ENCODE measurements at regions not wholly inside any gene's neighbourhood (a gene's known extent, or its start where the extent isn't known, plus 50 kb on each side); places are given as distances from the start of the nearest gene placed in this dataset.

DNA sequence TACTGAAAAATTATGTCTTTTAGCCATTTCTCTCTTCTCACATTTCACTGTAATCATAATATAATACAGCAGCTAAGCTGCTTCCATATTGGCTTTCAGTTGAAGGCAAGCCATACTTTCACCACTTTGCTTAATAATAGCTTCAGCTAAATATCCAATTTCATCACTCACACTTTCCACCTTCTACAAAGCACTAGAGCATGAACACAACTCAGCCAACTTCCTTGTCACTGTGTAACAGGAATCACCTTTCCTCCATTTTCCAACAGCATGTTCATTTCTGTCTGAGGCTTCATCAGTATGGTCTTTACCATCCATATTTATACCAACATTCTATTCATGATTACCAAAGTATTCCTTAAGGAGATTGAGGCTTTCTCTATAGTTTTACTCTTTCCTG lies 219.8 kb upstream of the CTSO start:
- in situ Hi-C loops (cut with MboI; ENCODE audit: low pct_unique_long_range_greater_than_20kb in 2 of 9, low sequenced_read_pairs in 9 of 9, unreplicated experiment in 9 of 9), result no loop called here

DNA sequence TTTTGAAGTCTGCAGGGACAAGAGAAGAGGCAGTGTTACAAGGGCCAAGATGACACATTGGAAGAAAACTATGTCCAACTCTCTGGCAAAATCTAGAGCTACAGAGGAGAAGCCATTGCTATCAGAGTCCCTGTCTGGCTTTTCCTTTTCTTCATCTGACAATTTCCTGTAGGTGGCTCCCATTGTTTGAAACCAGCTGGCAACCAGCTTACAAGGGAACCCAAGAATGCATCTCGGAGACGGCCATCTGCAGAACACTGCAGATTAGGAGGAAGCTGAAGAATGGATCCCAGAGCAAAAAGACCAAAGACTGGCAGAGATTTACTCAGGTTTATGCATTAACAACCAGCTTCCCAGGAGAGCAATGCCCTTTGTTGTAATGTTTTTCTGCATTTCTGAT lies 216.2 kb upstream of the CTSO start:
- no peak overlapping the region for H3K27ac ChIP-seq
- in situ Hi-C loops (cut with MboI; ENCODE audit: low pct_unique_long_range_greater_than_20kb in 2 of 9, low sequenced_read_pairs in 9 of 9, unreplicated experiment in 9 of 9), result no loop called here
- 17 to 85% (median 68%) methylated on average over 1 to 2 of the region's 2 CpGs; no CpG with 5 or more reads in 6 of the 10 experiments for WGBS, 10 experiments
- ATAC-seq (replicated peaks in 6 of 8), result peak in 1 of 8 experiments; percentile 41
- H3K4me1 ChIP-seq (replicated peaks in 1 of 2), result no peaks in the 10 kb centered on the region
- no peak overlapping the region for H3K4me3 ChIP-seq

More for the DNA sequence above, 219.8 kb upstream of the CTSO start:
- H3K4me3 ChIP-seq, result no peak overlapping the region
- no peak overlapping the region for H3K27ac ChIP-seq
- ATAC-seq (replicated peaks in 6 of 8), result no peak
- peaks cover 0 to 12% of the 10 kb centered on the region in 2 donors for H3K4me1 ChIP-seq (replicated peaks in 1 of 2)

DNA sequence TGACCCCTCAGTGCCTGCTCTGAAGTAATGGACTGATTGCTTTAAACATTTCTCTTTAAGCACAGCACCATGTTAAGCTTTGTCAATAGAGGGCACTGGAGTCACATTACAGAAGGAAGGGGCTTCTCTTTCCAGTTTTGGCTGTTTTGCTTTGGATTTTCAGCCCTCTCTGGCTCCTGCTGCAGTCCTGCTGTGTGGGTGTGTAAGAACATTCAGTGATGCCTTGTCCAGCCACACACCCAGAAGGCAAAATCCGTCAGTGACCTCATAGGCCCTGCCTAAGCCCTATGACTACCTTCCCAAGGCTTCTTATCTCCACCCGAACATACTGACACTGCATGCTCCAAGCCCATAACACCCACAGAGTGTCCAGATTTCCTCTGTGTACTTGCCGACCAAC lies 215.3 kb upstream of the CTSO start:
- H3K4me3 ChIP-seq, result no peak overlapping the region
- 3 to 80% (median 25%) methylated on average over 1 to 3 of the region's 3 CpGs; no CpG with 5 or more reads in 4 of the 10 experiments for whole genome bisulfite sequencing, 10 experiments
- peak; percentile 52 to 99 (median 88) for ATAC-seq (replicated peaks in 6 of 8)
- H3K4me1 ChIP-seq (replicated peaks in 1 of 2), result no peaks in the 10 kb centered on the region
- in situ Hi-C loops (cut with MboI; ENCODE audit: low pct_unique_long_range_greater_than_20kb in 2 of 9, low sequenced_read_pairs in 9 of 9, unreplicated experiment in 9 of 9), result no loop called here
- no peak overlapping the region for H3K27ac ChIP-seq

DNA sequence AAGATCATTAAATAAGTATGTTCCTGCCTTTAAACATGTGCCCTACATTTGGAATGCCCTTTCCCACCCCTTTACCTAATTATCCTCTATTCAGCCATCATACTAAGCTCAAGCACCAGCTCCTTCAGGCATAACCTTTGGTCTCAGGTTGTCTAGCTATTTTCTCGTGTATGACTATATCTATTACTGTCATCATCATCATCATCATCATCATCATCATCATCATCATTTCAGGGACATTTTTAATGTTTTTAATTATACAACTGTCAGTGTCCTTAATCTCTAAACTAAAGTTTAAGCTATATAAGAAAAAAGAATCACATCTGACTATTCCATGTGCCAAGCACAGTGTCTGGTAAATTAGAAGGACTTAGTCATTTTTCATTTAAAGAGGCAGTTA lies 214.6 kb upstream of the CTSO start:
- in situ Hi-C loops (cut with MboI; ENCODE audit: low pct_unique_long_range_greater_than_20kb in 2 of 9, low sequenced_read_pairs in 9 of 9, unreplicated experiment in 9 of 9), result no loop called here
- Histone ChIP-seq H3K4me1 (replicated peaks in 1 of 2) (no peaks in the 10 kb centered on the region), H3K4me3 (no peak overlapping the region), H3K27ac (no peak overlapping the region)
- WGBS, 10 experiments, result 0 to 67% (median 17%) methylated on average over 1 of the region's 1 CpG; no CpG with 5 or more reads in 3 of the 10 experiments
- no peak for ATAC-seq (replicated peaks in 6 of 8)

DNA sequence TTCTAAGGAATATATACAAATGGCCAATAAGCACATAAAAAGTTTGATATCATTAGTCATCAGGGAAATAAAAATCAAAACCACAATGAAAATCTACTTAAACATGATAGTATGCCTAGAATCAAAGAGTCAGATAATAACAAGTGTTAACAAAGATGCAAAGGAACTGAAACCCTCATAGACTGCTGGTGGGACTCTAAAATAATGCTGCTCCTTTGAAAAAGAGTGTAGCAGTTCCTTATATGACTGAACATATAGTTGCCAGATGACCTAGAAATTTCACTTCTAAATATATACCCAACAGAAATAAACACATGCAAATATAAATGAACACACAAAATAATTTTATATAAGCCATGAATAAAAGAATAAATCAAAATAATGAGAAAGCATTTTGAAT lies 205.1 kb upstream of the CTSO start:
- H3K27ac ChIP-seq, result no peak overlapping the region
- H3K4me3 ChIP-seq, result no peak overlapping the region
- H3K4me1 ChIP-seq (replicated peaks in 1 of 2), result no peaks in the 10 kb centered on the region
- no peak for ATAC-seq (replicated peaks in 6 of 8)
- in situ Hi-C loops (cut with MboI; ENCODE audit: low pct_unique_long_range_greater_than_20kb in 2 of 9, low sequenced_read_pairs in 9 of 9, unreplicated experiment in 9 of 9), result no loop called here

DNA sequence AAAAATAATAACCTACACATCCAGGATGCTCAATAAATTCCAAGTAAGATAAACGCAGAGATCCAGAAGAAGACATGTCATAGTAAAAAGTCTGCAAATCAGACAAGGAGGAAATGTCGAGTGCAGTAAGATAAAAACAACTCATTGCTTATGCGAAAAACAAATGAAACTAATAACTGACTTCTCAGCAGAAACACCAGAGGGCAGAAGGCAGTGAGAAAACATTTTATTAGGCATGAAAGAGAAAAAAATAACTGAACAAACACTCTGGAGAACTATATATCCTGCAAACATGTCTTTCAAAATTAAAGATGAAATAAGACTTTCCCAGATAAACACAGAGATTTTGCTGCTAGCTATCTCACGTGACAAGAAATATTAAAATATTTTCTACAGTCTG lies 201.3 kb upstream of the CTSO start:
- H3K27ac ChIP-seq, result no peak overlapping the region
- in situ Hi-C loops (cut with MboI; ENCODE audit: low pct_unique_long_range_greater_than_20kb in 2 of 9, low sequenced_read_pairs in 9 of 9, unreplicated experiment in 9 of 9), result no loop called here
- no peak for ATAC-seq (replicated peaks in 6 of 8)
- no peaks in the 10 kb centered on the region for H3K4me1 ChIP-seq (replicated peaks in 1 of 2)
- no peak overlapping the region for H3K4me3 ChIP-seq
- WGBS, 10 experiments, result 57 to 94% (median 79%) methylated on average over 2 to 4 of the region's 4 CpGs

DNA sequence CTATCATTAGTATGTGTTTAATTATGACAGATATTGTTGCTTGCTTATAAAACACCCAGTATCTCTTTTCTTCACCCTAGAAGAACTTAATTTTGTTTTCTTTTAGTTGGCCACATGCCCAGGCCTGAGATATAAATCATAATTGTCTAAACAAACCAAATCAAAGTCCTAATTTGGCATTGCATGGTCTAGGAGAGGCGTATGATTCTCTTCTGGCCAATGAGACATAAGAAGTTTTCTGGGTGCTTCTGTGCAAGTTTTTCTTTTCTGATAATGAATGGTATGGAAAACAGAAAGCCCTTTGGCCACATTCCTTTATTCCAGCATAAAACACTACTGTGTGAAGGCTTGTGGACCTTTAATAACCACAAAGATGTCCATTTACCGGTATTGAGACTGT lies 192.9 kb upstream of the CTSO start:
- 84 to 100% (median 97%) methylated on average over 1 to 2 of the region's 2 CpGs; no CpG with 5 or more reads in 4 of the 10 experiments for WGBS, 10 experiments
- no peak overlapping the region for H3K27ac ChIP-seq
- ATAC-seq (replicated peaks in 6 of 8), result no peak
- in situ Hi-C loops (cut with MboI; ENCODE audit: low pct_unique_long_range_greater_than_20kb in 2 of 9, low sequenced_read_pairs in 9 of 9, unreplicated experiment in 9 of 9), result no loop called here
- no peaks in the 10 kb centered on the region for H3K4me1 ChIP-seq (replicated peaks in 1 of 2)
- H3K4me3 ChIP-seq, result no peak overlapping the region

DNA sequence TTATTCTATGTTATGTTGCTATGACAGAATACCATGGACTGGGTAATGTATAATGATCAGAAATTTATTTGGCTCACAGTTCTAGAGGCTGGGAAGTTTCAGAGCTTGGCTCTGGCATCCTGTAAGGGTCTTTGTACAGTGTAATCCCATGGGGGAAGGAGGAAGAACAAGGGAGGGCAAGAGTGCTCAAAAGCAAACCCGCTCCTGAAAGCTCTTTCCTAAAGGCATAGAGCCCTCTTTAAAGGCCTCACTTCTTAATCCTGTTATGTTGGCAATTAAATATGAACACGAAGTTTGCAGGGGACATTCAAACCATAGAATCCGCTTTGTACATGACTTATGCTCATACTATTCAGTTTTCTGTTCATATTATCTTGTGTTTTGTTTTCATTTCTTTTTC lies 191.3 kb upstream of the CTSO start:
- WGBS, 10 experiments, result 42 to 93% (median 73%) methylated on average over 1 to 3 of the region's 3 CpGs
- Histone ChIP-seq H3K27ac (no peak overlapping the region), H3K4me1 (replicated peaks in 1 of 2) (no peaks in the 10 kb centered on the region), H3K4me3 (no peak overlapping the region)
- ATAC-seq (replicated peaks in 6 of 8), result no peak
- in situ Hi-C loops (cut with MboI; ENCODE audit: low pct_unique_long_range_greater_than_20kb in 2 of 9, low sequenced_read_pairs in 9 of 9, unreplicated experiment in 9 of 9), result no loop called here

DNA sequence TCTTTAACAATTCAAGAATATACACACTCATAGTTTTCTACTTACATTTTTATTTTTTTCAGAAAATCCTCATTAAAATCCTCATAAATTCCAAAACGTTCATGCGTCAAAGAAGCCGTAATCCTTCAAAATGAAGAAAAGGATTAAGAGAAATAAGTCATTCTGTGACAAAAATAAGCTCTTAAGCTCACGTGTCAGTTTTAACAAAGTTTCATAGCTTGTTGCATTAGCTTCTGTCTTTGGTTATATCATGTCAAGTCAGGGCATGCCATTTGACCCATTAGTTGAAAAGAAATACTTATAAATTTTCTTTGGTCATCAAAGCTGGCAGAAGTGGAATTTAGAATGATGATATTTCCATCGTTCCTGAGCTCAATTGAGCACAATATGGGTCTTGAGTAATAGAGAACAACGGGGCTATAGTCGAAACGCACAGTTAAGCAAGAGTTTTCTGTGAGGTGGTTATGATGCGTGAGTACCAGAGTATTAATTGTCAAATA lies 185.2 kb upstream of the CTSO start:
- peaks cover 3 to 13% of the 10 kb centered on the region in 2 donors for H3K4me1 ChIP-seq (replicated peaks in 1 of 2)
- H3K27ac ChIP-seq, result no peak overlapping the region
- in situ Hi-C loops (cut with MboI; ENCODE audit: low pct_unique_long_range_greater_than_20kb in 2 of 9, low sequenced_read_pairs in 9 of 9, unreplicated experiment in 9 of 9), result no loop called here
- ATAC-seq (replicated peaks in 6 of 8), result no peak
- no peak overlapping the region for H3K4me3 ChIP-seq
- WGBS, 10 experiments, result 17 to 98% (median 83%) methylated on average over 4 to 9 of the region's 9 CpGs

DNA sequence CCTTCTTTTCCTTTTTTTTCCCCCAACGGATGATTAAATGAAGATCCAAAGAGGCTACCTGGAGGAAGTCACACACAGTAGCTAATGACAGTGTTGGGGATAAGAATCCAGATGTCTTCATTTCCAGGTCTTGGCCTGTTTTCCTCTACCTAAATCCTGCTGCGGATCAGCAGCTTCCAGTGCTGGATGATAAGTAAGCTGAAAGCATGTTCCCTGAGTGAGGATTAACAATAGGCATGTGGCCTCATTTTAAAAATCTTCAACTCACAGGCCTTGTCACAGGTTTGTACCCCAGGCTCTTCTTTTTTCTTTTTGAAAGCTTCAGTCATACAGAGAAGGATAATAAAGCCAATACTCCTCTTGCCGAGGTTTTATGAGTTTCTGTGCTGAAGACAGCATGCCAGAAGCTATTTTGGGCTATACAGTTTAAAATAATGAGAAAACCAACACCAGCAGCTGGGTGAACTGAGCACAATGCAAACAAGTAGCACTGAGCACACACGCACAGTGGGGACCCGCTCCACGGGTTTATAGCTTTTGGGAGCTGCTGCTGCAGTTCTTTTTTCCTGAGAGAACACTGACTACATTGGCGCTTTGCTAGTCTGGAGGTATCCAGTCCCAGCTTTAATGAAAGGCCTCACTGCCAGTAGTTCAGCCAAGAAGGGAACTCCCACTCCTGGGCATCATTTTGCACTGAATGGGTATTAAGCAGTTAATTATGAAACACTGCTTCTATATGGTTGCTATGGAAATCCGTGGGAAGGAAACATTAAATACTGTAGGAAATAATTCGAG lies 184.2 kb upstream of the CTSO start:
- in situ Hi-C loops (cut with MboI; ENCODE audit: low pct_unique_long_range_greater_than_20kb in 2 of 9, low sequenced_read_pairs in 9 of 9, unreplicated experiment in 9 of 9), result no loop called here
- no peak overlapping the region for H3K4me3 ChIP-seq
- WGBS, 10 experiments, result 28 to 65% (median 41%) methylated on average over 6 to 9 of the region's 9 CpGs; no CpG with 5 or more reads in 1 of the 10 experiments
- peak in 5 of 8 experiments; percentile 77 to 86 (median 80) for ATAC-seq (replicated peaks in 6 of 8)
- H3K27ac ChIP-seq, result no peak overlapping the region
- H3K4me1 ChIP-seq (replicated peaks in 1 of 2), result peaks cover 3 to 13% of the 10 kb centered on the region in 2 donors

DNA sequence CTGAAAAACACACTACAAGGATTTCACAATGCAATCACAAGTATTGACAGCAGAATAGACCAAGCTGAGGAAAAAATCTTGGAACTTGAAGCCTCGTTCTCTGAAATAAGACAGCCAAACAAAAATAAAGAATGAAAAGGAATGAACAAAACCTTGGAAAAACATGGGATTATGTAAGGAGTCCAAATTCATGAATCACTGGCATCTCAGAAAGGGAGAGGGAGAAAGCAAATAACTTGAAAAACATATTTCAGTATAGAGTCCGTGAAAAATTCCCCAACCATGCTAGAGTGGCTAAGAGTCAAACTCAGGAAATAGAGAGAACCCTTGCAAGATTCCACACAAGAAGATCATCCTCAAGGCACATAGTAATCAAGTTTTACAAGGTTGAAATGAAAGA lies 178.5 kb upstream of the CTSO start:
- ATAC-seq (replicated peaks in 6 of 8), result no peak
- 0 to 100% (median 83%) methylated on average over 1 to 2 of the region's 2 CpGs for WGBS, 10 experiments

DNA sequence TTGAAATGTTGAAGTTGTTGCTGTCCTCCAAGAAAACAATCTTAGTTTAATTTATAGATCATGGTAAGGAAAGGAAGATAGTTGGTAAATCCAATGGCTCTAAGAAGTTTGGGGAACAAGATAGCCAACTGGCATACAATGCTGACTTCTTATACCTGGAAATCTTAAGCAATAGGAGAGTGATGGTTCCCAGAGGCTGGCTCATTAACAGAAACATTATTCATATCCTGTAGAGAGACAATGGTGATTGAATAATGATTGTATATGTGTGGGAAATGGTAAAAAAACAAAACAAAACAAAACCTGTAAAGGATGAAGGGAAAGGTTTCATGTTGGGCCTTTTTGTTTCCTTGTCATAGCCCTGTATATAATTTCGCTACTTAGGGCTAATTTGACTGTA lies 174.9 kb upstream of the CTSO start:
- WGBS, 10 experiments, result 17 to 88% (median 40%) methylated on average over 1 of the region's 1 CpG; no CpG with 5 or more reads in 2 of the 10 experiments

More for the DNA sequence above, 178.5 kb upstream of the CTSO start:
- no peak overlapping the region for H3K4me3 ChIP-seq
- H3K4me1 ChIP-seq (replicated peaks in 1 of 2), result no peaks in the 10 kb centered on the region
- in situ Hi-C loops (cut with MboI; ENCODE audit: low pct_unique_long_range_greater_than_20kb in 2 of 9, low sequenced_read_pairs in 9 of 9, unreplicated experiment in 9 of 9), result no loop called here
- no peak overlapping the region for H3K27ac ChIP-seq

DNA sequence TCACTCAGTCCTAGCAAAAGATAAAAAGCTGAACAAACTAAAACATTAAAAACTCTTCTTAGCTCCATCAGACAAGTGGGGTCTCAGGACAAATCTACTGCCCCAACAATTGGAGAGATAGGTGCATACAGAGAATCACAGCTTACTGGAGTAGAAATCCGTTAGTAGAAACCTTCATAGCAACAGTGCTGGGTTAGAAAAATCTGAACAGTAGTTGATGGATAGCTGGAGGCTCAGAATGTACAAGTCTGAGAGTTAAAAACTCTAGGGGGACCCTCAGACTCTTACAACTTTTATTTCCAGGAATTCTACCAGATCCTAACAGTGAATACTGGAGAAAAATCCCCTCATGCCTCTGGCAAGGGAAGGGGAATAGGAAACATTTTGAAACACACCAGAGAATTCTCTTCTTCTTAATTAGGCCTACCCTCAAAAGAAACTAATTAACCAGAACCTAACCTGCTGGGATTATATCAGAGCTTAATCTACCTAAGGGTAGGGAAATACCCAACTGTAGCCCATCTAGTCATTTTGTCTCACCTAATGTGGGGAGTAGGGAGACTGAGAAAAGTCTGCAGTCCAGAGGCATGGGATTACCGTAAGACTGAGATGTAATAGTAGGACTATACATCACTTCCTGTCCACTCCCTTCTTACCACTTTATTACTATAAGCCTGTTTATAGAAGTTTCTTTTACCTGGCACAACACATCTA lies 165.0 kb upstream of the CTSO start:
- Histone ChIP-seq H3K4me1 (replicated peaks in 1 of 2) (no peaks in the 10 kb centered on the region), H3K27ac (no peak overlapping the region), H3K4me3 (no peak overlapping the region)
- ATAC-seq (replicated peaks in 6 of 8), result peak in 1 of 8 experiments; percentile 55
- in situ Hi-C loops (cut with MboI; ENCODE audit: low pct_unique_long_range_greater_than_20kb in 2 of 9, low sequenced_read_pairs in 9 of 9, unreplicated experiment in 9 of 9), result no loop called here
- WGBS, 10 experiments, result 29 to 87% (median 75%) methylated on average over 1 to 2 of the region's 2 CpGs; no CpG with 5 or more reads in 4 of the 10 experiments

More for the DNA sequence above, 174.9 kb upstream of the CTSO start:
- in situ Hi-C loops (cut with MboI; ENCODE audit: low pct_unique_long_range_greater_than_20kb in 2 of 9, low sequenced_read_pairs in 9 of 9, unreplicated experiment in 9 of 9), result no loop called here
- Histone ChIP-seq H3K27ac (no peak overlapping the region), H3K4me3 (no peak overlapping the region), H3K4me1 (replicated peaks in 1 of 2) (no peaks in the 10 kb centered on the region)
- ATAC-seq (replicated peaks in 6 of 8), result no peak

Data from motor neuron (in vitro differentiated cells).